Mesenchymal stem cell (in vitro differentiated cells and primary cell): ENCODE measurements at regions not wholly inside any gene's neighbourhood (a gene's known extent, or its start where the extent isn't known, plus 50 kb on each side); places are given as distances from the start of the nearest gene placed in this dataset.
"Not testable (repeated sequence)": the region's sequence is repeated elsewhere in the genome, so short reads cannot be mapped to it uniquely, and the experiment has no call there.

Experiments used
- DNase-seq: peaks from one replicate; pipeline ENCODE4 v3.0.0-alpha.2; 2013
- H2AFZ ChIP-seq: one replicate; pipeline ENCODE4 v1.6.1; 2013; ENCODE audit warnings: low read depth, mild to moderate bottlenecking, control low read depth, inconsistent platforms, low read length, moderate library complexity
- H2AK5ac ChIP-seq: 2 replicates; pipeline ENCODE4 v1.6.1; 2013; ENCODE audit warnings: low read length, moderate library complexity, mild to moderate bottlenecking, inconsistent platforms; ENCODE audit not compliant: severe bottlenecking
- H2BK120ac ChIP-seq: one replicate; pipeline ENCODE4 v1.6.1; 2013; ENCODE audit warnings: low read depth, mild to moderate bottlenecking, inconsistent platforms, low read length, moderate library complexity
- H2BK12ac ChIP-seq, 2 experiments: one replicate each; pipeline ENCODE4 v1.6.1; 2013; ENCODE audit warnings: inconsistent platforms in 2 of 2, low read length in 2 of 2, mild to moderate bottlenecking in 2 of 2, moderate library complexity in 2 of 2, control low read depth in 1 of 2
- H2BK15ac ChIP-seq: one replicate; pipeline ENCODE4 v1.6.1; 2013; ENCODE audit warnings: mild to moderate bottlenecking, low read depth, inconsistent platforms; ENCODE audit not compliant: poor library complexity, severe bottlenecking
- H2BK5ac ChIP-seq: 2 replicates; pipeline ENCODE4 v1.6.1; 2013; ENCODE audit warnings: low read depth, mild to moderate bottlenecking, low read length, control low read depth, inconsistent platforms; ENCODE audit not compliant: poor library complexity, severe bottlenecking
- H3K14ac ChIP-seq, 2 experiments: one replicate each; pipeline ENCODE4 v1.6.1; 2013; ENCODE audit warnings: inconsistent platforms in 2 of 2, low read length in 2 of 2, control low read depth in 1 of 2, mild to moderate bottlenecking in 1 of 2, moderate library complexity in 1 of 2
- H3K18ac ChIP-seq, 2 experiments: one replicate each; pipeline ENCODE4 v1.6.1; 2013; ENCODE audit warnings: inconsistent platforms in 2 of 2, low read length in 2 of 2, control low read depth in 1 of 2, low read depth in 1 of 2, mild to moderate bottlenecking in 1 of 2
- H3K23ac ChIP-seq, 2 experiments: one replicate each; pipeline ENCODE4 v1.6.1; 2013; ENCODE audit warnings: inconsistent platforms in 2 of 2, low read length in 2 of 2, mild to moderate bottlenecking in 2 of 2, moderate library complexity in 2 of 2, control low read depth in 1 of 2
- H3K27ac ChIP-seq: 2 replicates; pipeline ENCODE4 v1.5.1; 2013; ENCODE audit warnings: mild to moderate bottlenecking, moderate library complexity, low read length, control low read depth, inconsistent platforms; ENCODE audit not compliant: poor library complexity, severe bottlenecking
- H3K27me3 ChIP-seq, 2 experiments: 2 replicates each; pipeline versions ENCODE4 v1.6.1 to v1.7.0; 2013; ENCODE audit warnings: low read length in 2 of 2, mild to moderate bottlenecking in 2 of 2, moderate library complexity in 2 of 2, control low read depth in 1 of 2, inconsistent platforms in 1 of 2; ENCODE audit not compliant: control insufficient read depth in 1 of 2, insufficient read depth in 1 of 2
- H3K36me3 ChIP-seq, 2 experiments: 2 replicates each; pipeline versions ENCODE4 v1.6.1 to v1.7.0; 2013; ENCODE audit warnings: low read length in 2 of 2, control low read depth in 1 of 2, inconsistent platforms in 1 of 2, low read depth in 1 of 2, mild to moderate bottlenecking in 1 of 2; ENCODE audit not compliant: insufficient read depth in 2 of 2, control insufficient read depth in 1 of 2
- H3K4ac ChIP-seq, 2 experiments: one replicate each; pipeline ENCODE4 v1.6.1; 2013; ENCODE audit warnings: inconsistent platforms in 2 of 2, low read length in 2 of 2, mild to moderate bottlenecking in 2 of 2, moderate library complexity in 2 of 2, control low read depth in 1 of 2, low read depth in 1 of 2
- H3K4me1 ChIP-seq: 2 replicates; pipeline ENCODE4 v1.6.1; 2013; ENCODE audit warnings: low read depth, low read length, control low read depth; ENCODE audit not compliant: control insufficient read depth, insufficient read depth
- H3K4me2 ChIP-seq: 2 replicates; pipeline ENCODE4 v1.6.1; 2013; ENCODE audit warnings: low read length, mild to moderate bottlenecking, inconsistent platforms; ENCODE audit not compliant: poor library complexity, severe bottlenecking
- H3K4me3 ChIP-seq, 2 experiments: 2 replicates each; pipeline versions ENCODE4 v1.5.1 to v1.7.0; 2013; ENCODE audit warnings: low read length in 2 of 2, mild to moderate bottlenecking in 2 of 2, control low read depth in 1 of 2, low read depth in 1 of 2; ENCODE audit not compliant: insufficient read depth in 1 of 2
- H3K79me1 ChIP-seq: replicated peaks from 2 replicates; pipeline ENCODE4 v1.6.1; 2013; ENCODE audit warnings: mild to moderate bottlenecking, control low read depth, low read length, inconsistent platforms; ENCODE audit not compliant: poor library complexity, severe bottlenecking
- H3K9ac ChIP-seq: 2 replicates; pipeline ENCODE4 v1.7.0; 2013; ENCODE audit warnings: mild to moderate bottlenecking, low read length, moderate library complexity
- H3K9me3 ChIP-seq: 2 replicates; pipeline ENCODE4 v1.7.0; 2013; ENCODE audit warnings: mild to moderate bottlenecking, low read length; ENCODE audit not compliant: control insufficient read depth
- H4K8ac ChIP-seq: one replicate; pipeline ENCODE4 v1.6.1; 2013; ENCODE audit warnings: inconsistent platforms, mild to moderate bottlenecking, low read length, moderate library complexity
- H4K91ac ChIP-seq: one replicate; pipeline ENCODE4 v1.6.1; 2013; ENCODE audit warnings: mild to moderate bottlenecking, low read length, inconsistent platforms
- WGBS: methylation state at CpG from one replicate; pipeline ENCODE4 v1.1.7; 2013; ENCODE audit warnings: mixed read lengths; 5-methylcytosine and 5-hydroxymethylcytosine counted together

DNA sequence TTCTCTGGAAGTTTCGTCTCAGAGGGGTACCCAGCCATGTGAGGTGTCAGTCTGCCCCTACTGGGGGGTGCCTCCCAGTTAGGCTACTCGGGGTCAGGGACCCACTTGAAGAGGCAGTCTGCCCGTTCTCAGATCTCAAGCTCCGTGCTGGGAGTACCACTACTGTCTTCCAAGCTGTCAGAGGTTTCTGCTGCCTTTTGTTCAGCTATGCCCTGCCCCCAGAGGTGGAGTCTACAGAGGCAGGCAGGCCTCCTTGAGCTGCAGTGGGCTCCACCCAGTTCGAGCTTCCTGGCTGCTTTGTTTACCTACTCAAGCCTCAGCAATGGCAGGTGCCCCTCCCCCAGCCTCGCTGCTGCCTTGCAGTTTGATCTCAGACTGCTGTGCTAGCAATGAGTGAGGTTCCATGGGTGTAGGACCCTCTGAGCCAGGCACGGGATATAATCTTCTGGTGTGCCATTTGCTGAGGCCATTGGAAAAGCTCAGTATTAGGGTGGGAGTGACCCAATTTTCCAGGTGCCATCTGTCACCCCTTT lies 71.0 kb upstream of the SH3GLB1 start:
- H3K9me3 ChIP-seq, H3K14ac ChIP-seq, H3K27me3 ChIP-seq, H4K91ac ChIP-seq, H2BK5ac ChIP-seq, H2AFZ ChIP-seq, H3K23ac ChIP-seq, DNase-seq, H3K9ac ChIP-seq, H2BK12ac ChIP-seq, H3K79me1 ChIP-seq, H3K4ac ChIP-seq, H4K8ac ChIP-seq, H3K4me1 ChIP-seq, H3K36me3 ChIP-seq, H2BK120ac ChIP-seq, H2AK5ac ChIP-seq, H3K4me2 ChIP-seq, H2BK15ac ChIP-seq, H3K27ac ChIP-seq, H3K18ac ChIP-seq, H3K4me3 ChIP-seq: not testable (repeated sequence)
- WGBS: 71% methylated on average over 6 of the region's 7 CpGs

DNA sequence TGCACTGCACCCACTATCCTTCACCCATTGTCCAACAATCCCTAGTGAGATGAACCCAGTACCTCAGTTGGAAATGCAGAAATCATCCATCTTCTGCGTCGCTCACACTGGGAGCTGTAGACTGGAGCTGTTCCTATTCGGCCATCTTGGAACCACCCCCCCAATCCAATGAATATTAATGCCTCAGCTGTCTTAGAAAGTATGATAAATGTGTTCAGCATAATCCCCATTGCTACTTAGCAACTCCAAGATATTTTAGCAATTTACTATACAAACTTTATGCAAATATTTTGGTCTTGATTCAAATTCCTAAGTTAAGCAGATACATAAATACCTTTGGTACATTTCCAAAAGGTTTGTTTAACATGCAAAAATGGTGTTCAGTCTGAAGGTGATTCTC lies 70.5 kb upstream of the SH3GLB1 start:
- Histone ChIP-seq H2AK5ac (no peak overlapping the region), H3K4me1 (no peaks in the 10 kb centered on the region), H2BK120ac (no peak overlapping the region), H3K14ac (no peak overlapping the region), H3K9me3 (no peaks in the 10 kb centered on the region), H3K36me3 (no peaks in the 10 kb centered on the region), H3K27me3 (no peaks in the 10 kb centered on the region), H3K4me3 (no peak overlapping the region), H2BK12ac (no peak overlapping the region), H2AFZ (no peak overlapping the region), H3K4ac (no peak overlapping the region), H3K4me2 (no peak overlapping the region), H3K18ac (no peak overlapping the region), H4K8ac (no peak overlapping the region), H3K23ac (no peak overlapping the region), H3K27ac (no peak overlapping the region), H2BK15ac (no peak overlapping the region), H4K91ac (no peak overlapping the region), H3K79me1 (no peaks in the 10 kb centered on the region), H2BK5ac (no peak overlapping the region), H3K9ac (no peak overlapping the region)
- DNase-seq: no peak
- WGBS: 100% methylated on average over 2 of the region's 3 CpGs

GRCh38 chr1:86636898-86637297 lies 67.5 kb upstream of the SH3GLB1 start:
- H3K9me3 ChIP-seq: no peaks in the 10 kb centered on the region
- H3K9ac ChIP-seq: no peak overlapping the region
- no peak for DNase-seq
- H3K18ac ChIP-seq: no peak overlapping the region
- no peak overlapping the region for H2BK15ac ChIP-seq
- no peaks in the 10 kb centered on the region for H3K79me1 ChIP-seq
- H3K4me2 ChIP-seq: no peak overlapping the region
- H3K36me3 ChIP-seq: no peaks in the 10 kb centered on the region
- no peaks in the 10 kb centered on the region for H3K4me1 ChIP-seq
- no peak overlapping the region for H2AFZ ChIP-seq
- no peak overlapping the region for H3K14ac ChIP-seq
- H3K27me3 ChIP-seq: no peaks in the 10 kb centered on the region
- no peak overlapping the region for H2BK120ac ChIP-seq
- H3K27ac ChIP-seq: no peak overlapping the region
- no peak overlapping the region for H2BK5ac ChIP-seq
- H4K8ac ChIP-seq: no peak overlapping the region
- H3K4ac ChIP-seq: no peak overlapping the region
- H3K23ac ChIP-seq: no peak overlapping the region
- H2BK12ac ChIP-seq: no peak overlapping the region
- no peak overlapping the region for H4K91ac ChIP-seq
- H2AK5ac ChIP-seq: no peak overlapping the region
- H3K4me3 ChIP-seq: no peak overlapping the region

DNA sequence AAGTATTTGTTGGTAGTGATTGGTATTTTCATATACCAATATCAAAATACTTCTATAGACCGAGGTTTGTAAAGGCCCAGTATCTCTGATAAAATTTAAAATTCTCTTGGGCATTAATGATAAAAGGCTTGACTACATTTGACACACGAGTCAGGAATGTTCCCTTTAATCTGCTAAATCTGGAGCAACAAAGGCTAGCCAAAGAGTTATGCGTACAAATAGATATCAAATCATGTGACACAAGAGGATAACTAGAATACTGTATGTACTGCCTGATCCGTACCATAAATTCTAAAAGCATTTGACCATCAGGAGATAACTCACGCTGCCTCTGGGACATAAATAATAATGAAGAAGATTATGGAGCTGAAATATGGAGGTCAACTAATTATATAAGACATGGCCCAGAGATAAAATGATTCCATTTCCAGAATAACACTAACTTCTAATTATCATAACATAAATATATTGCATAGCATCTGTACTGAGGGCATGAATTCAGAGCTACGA lies 64.2 kb upstream of the SH3GLB1 start:
- no peak overlapping the region for H4K8ac ChIP-seq
- no peak overlapping the region for H2AFZ ChIP-seq
- no peak overlapping the region for H2BK5ac ChIP-seq
- H3K18ac ChIP-seq: no peak overlapping the region
- no peak overlapping the region for H2BK120ac ChIP-seq
- no peaks in the 10 kb centered on the region for H3K36me3 ChIP-seq
- no peak overlapping the region for H2AK5ac ChIP-seq
- no peak overlapping the region for H3K14ac ChIP-seq
- no peaks in the 10 kb centered on the region for H3K9me3 ChIP-seq
- no peak overlapping the region for H3K9ac ChIP-seq
- H3K4me1 ChIP-seq: no peaks in the 10 kb centered on the region
- H3K4me3 ChIP-seq: no peak overlapping the region
- no peak overlapping the region for H3K4ac ChIP-seq
- no peak overlapping the region for H2BK15ac ChIP-seq
- DNase-seq: no peak
- no peak overlapping the region for H3K23ac ChIP-seq
- H3K79me1 ChIP-seq: no peaks in the 10 kb centered on the region
- no peak overlapping the region for H4K91ac ChIP-seq
- H2BK12ac ChIP-seq: no peak overlapping the region
- H3K27ac ChIP-seq: no peak overlapping the region
- 97% methylated on average over 3 of the region's 6 CpGs for WGBS
- H3K4me2 ChIP-seq: no peak overlapping the region
- H3K27me3 ChIP-seq: no peaks in the 10 kb centered on the region
